ENCODE measurements at regions not wholly inside any gene's neighbourhood (a gene's known extent, or its start where the extent isn't known, plus 50 kb on each side); places are given as distances from the start of the nearest gene placed in this dataset.

DNA sequence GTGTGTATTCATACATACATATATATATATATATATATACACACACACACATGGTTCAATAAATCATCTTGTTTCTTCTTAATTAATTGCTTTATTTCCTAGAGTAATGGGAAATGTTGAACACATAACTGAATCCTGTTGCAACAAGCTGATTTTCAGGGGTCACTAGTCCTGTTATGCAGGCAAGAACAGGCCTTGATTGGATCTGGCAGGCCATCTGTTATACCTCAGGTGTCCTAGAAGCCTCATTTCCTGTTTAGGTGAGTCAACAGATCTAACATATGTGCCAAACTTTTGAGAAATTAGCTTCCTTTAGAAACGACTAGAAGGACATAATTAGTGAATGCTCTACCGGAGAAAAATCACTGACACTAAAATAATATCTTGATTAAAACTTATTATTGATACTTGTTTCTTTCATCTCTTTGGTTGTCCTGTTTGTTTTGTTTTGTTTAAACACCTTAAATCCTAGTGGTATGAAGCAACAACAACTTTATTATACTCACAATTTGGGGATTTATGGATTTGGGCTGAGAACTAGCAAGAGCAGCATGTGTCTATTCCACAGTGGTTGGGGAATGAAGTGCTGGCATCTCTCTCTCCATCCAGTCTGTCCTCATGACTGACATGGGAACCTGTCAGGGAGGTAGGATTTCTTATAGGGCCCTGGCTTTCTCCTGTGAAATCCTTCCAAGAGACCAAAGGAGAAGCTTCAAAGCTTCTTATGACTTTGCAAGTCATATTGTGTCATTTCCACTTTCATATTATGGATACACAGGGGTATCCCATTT lies 552.6 kb downstream of the NSUN3 start:
- ChIA-PET RAD21 (ENCODE audit: low non-redundant PET in 1 of 2, low total read pairs in 2 of 2, uncharacterized antibody in 2 of 2, unreplicated experiment in 2 of 2) (no interaction called here), POLR2A (no interaction called here), CTCF (no interaction called here)
- ATAC-seq (no peak), DNase-seq (ENCODE audit: low read depth, low spot score) (no peak)
- Histone ChIP-seq H3K4me1 (ENCODE audit: control insufficient read depth in 1 of 2, insufficient read depth in 2 of 2, low read length in 2 of 2) (no peaks in the 10 kb centered on the region), H3K4me3 (replicated peaks in 1 of 2; ENCODE audit: low read depth in 1 of 2, low read length in 2 of 2) (no peak overlapping the region), H3K9ac (ENCODE audit: low read length) (no peak overlapping the region), H3K4me2 (ENCODE audit: low read length) (no peak overlapping the region), H4K20me1 (ENCODE audit: insufficient read depth) (no peaks in the 10 kb centered on the region), H3K9me2 (ENCODE audit: insufficient read depth) (no peaks in the 10 kb centered on the region), H3K79me2 (ENCODE audit: insufficient read depth, low read length) (no peaks in the 10 kb centered on the region), H3K27me3 (ENCODE audit: insufficient read depth, low read length) (no peaks in the 10 kb centered on the region), H3K9me3 (ENCODE audit: control insufficient read depth in 1 of 2, insufficient read depth in 1 of 2, low read depth in 1 of 2, low read length in 2 of 2) (peaks cover 3 to 28% of the 10 kb centered on the region in 2 experiments; a peak in 2 of 4 replicates), H3K27ac (ENCODE audit: low read depth, low read length) (no peak overlapping the region), H2AFZ (ENCODE audit: low read depth, low read length, poor library complexity, severe bottlenecking) (no peak overlapping the region), H3K36me3 (ENCODE audit: control insufficient read depth in 1 of 2, insufficient read depth in 2 of 2, low read length in 2 of 2) (no peaks in the 10 kb centered on the region)
- TF ChIP-seq ELF1 (IDR thresholded peaks at IDR 0.05; ENCODE audit: borderline replicate concordance, low read depth), result no peak
- TF ChIP-seq SP1 (IDR thresholded peaks at IDR 0.05; ENCODE audit: low read depth), result no peak
- TF ChIP-seq RAD21 (IDR thresholded peaks at IDR 0.05; ENCODE audit: low read depth), result no peak
- TF ChIP-seq TCF7L2 (IDR thresholded peaks at IDR 0.05; ENCODE audit: borderline replicate concordance, extremely low read depth, insufficient read depth, insufficient read length), result no peak
- no peak for TF ChIP-seq ZFX (IDR thresholded peaks at IDR 0.05)
- TF ChIP-seq, protein P1, sequence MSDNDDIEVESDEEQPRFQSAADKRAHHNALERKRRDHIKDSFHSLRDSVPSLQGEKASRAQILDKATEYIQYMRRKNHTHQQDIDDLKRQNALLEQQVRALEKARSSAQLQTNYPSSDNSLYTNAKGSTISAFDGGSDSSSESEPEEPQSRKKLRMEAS (IDR thresholded peaks at IDR 0.05), result no peak
- TF ChIP-seq, protein P2, sequence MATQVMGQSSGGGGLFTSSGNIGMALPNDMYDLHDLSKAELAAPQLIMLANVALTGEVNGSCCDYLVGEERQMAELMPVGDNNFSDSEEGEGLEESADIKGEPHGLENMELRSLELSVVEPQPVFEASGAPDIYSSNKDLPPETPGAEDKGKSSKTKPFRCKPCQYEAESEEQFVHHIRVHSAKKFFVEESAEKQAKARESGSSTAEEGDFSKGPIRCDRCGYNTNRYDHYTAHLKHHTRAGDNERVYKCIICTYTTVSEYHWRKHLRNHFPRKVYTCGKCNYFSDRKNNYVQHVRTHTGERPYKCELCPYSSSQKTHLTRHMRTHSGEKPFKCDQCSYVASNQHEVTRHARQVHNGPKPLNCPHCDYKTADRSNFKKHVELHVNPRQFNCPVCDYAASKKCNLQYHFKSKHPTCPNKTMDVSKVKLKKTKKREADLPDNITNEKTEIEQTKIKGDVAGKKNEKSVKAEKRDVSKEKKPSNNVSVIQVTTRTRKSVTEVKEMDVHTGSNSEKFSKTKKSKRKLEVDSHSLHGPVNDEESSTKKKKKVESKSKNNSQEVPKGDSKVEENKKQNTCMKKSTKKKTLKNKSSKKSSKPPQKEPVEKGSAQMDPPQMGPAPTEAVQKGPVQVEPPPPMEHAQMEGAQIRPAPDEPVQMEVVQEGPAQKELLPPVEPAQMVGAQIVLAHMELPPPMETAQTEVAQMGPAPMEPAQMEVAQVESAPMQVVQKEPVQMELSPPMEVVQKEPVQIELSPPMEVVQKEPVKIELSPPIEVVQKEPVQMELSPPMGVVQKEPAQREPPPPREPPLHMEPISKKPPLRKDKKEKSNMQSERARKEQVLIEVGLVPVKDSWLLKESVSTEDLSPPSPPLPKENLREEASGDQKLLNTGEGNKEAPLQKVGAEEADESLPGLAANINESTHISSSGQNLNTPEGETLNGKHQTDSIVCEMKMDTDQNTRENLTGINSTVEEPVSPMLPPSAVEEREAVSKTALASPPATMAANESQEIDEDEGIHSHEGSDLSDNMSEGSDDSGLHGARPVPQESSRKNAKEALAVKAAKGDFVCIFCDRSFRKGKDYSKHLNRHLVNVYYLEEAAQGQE (IDR thresholded peaks at IDR 0.05; ENCODE audit: low read depth), result no peak
- TF ChIP-seq SRF (IDR thresholded peaks at IDR 0.05; ENCODE audit: low read depth), result no peak
- no peak for TF ChIP-seq EGR1 (IDR thresholded peaks at IDR 0.05; ENCODE audit: low read depth)
- no peak for TF ChIP-seq FOSL1 (IDR thresholded peaks at IDR 0.05; ENCODE audit: low read depth)
- TF ChIP-seq EZH2phosphoT487 (IDR thresholded peaks at IDR 0.05; ENCODE audit: borderline replicate concordance), result no peak
- TF ChIP-seq, protein P3, sequence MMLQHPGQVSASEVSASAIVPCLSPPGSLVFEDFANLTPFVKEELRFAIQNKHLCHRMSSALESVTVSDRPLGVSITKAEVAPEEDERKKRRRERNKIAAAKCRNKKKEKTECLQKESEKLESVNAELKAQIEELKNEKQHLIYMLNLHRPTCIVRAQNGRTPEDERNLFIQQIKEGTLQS (IDR thresholded peaks at IDR 0.05), result no peak
- TF ChIP-seq CEBPB (IDR thresholded peaks at IDR 0.05; ENCODE audit: low read depth), result no peak
- BruUV-seq (replicated peaks), result no TSS peak
- intact Hi-C loops (cut with micrococcal nuclease), result no loop called here
